ENCODE measurements at regions not wholly inside any gene's neighbourhood (a gene's known extent, or its start where the extent isn't known, plus 50 kb on each side); places are given as distances from the start of the nearest gene placed in this dataset.
"Not testable (repeated sequence)": the region's sequence is repeated elsewhere in the genome, so short reads cannot be mapped to it uniquely, and the experiment has no call there.

GRCh38 chr1:78301141-78301540, 189.6 kb upstream of the PTGFR start:
- no peak for DNase-seq

DNA sequence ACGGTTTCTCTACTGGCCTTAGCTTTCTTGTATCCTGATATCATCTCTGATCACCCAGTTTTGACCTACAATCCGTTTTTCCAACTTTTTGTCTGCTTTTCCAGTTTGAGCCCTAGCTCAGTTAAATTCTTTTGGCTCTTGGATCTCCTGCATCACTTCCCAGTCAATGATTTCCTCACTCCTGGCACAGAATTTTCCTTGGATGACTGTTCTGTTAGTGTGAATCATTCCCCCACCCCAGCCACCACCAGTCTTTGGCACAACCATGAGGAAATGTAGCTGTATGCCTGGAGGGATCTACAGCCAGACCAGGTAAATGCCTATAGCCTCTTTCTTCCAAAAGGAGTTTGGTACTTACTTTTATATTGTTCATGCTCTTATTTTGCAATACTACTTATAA, 187.2 kb upstream of the PTGFR start:
- no peak for DNase-seq

DNA sequence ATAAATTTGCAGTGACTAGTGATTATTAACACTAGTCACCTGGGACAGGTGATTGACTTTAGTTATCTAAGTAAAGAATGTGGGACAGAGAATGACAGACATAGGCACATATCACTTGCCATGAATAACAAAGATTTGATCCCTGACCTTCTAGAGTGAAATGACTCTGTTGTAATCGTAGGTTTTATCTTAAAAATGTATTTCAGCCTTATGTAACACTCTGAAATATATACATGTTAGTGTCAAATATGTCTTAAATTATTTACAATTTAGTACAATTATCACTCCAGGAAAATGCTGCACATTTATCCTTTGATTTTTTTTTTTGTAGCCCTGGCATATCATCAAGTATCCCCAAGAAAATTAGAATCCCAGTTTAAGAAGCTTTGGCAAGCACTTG, 186.4 kb upstream of the PTGFR start:
- DNase-seq, result no peak

GRCh38 chr1:78304761-78305160, 186.0 kb upstream of the PTGFR start:
- DNase-seq, result no peak

GRCh38 chr1:78310261-78310660, 180.5 kb upstream of the PTGFR start:
- not testable (repeated sequence) for DNase-seq

- no peak for DNase-seq
Observed at GRCh38 chr1:78318011-78318410, 172.8 kb upstream of the PTGFR start.

- DNase-seq, result no peak
Observed at GRCh38 chr1:78319603-78320002, 171.2 kb upstream of the PTGFR start.

- no peak for DNase-seq
Observed at GRCh38 chr1:78322928-78323680, 167.7 kb upstream of the PTGFR start.

DNA sequence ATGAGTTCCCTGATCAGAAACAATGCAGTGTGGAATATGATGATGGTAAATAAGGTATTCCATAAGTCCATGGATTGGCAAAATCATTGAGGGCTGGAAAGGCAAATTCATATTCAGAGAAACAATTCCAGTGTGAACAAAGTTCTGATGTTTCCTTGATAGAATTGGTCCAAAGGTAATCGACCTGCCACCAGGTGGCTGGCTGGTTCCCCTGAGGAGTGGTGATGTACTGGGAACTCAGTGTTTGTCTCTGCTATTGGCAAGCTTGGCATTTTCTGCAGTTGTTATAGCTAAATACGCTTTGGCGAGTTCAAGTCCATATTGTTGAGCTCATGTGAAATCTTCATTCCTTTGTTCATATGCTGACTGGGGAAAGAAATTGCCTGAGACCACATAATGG, 165.5 kb upstream of the PTGFR start:
- DNase-seq, result no peak

DNA sequence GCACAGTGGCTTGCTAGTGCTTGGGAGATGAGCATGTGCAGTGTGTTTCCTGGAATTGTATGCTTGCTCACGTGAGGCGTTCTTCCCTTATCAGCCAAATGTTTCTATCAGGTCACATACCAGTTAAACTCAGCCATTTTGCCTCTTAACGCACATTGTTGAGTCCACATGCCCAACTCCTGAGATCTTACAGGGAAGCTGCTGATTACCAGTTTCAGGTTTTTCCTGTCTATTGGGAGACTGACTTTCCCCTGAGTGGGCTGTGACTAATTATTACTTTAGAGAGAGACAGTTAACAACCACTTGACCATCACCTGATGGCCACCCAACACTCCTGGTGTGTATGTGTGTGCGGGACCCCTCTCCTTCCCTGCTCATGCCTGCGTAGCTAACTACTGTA, 161.3 kb upstream of the PTGFR start:
- DNase-seq, result no peak

DNA sequence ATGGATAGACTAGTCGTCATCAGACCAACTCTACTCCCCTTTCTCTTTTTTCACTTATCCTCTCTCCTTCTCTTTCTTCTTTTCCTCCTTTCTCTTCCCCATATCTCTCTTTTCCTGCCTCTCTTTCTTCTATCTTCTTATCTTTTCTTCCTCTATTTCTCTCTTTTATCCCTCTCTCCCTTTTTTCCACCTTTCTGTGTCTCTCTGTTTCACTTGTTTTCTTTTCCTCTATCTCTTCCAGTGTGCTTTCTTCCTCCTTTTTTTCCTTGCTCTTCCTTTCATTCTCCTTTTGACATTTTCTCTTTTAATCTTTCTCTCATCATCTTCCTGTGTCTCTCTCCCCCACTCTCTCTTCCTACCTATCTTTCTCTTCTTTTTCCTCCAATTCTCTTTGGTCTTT, 159.0 kb upstream of the PTGFR start:
- DNase-seq, result no peak

DNA sequence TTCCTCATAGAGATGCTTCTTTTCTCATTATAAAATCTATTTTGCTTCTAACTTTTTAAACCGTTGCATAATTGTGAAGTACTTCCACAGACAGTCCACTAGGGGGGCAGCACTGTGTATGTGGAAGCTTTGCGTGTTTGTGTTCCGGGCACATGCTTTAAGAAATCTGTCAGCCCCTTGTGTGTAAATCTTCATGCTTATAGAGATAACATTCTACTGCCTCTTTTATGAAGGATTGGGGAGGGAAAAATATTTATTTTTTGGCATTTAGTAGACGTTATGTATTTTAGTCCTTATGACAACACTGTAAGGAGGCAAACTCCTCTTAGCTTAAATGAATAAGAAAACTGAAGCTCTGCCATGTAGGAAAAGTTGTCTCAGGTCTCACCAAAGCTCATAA, 157.3 kb upstream of the PTGFR start:
- peak; percentile 0 to 16 for DNase-seq

DNA sequence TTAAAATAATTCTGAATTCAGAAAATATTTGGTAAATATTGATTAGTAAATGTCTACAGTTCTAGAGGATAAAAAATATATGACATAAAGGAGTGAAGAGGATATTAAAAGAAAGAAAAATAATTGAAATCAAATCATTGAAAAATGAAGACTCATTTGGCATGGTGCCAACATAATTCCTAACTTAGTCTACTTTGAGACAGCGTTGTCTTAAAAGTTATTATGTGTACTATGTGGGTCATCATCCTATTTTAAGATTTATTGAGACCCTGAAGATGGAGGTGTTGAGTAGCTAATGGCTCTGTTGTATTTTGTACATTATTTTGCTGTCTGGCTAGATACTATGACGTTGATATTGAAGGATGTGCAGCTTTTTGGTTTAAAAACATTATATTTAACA, 156.7 kb upstream of the PTGFR start:
- DNase-seq, result no peak

DNA sequence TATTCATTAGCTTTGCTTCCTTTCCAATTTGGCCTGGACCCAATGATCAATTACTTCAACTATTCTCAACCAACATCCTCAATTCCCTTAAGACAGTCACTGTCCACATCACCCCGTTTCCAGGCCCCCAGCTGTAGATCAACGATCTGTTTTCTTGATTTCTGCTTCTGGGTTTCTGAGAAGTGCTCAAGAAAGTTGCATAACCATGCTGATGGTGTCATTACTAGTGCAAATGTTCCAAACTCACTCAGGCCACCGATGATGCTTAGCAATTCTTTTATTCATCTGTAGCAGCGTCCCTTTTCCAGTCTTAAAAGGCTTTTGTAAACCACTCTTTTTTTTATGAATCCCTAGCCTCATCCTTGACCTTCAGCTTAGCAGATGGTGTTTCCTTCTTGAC, 155.8 kb upstream of the PTGFR start:
- DNase-seq, result no peak

DNA sequence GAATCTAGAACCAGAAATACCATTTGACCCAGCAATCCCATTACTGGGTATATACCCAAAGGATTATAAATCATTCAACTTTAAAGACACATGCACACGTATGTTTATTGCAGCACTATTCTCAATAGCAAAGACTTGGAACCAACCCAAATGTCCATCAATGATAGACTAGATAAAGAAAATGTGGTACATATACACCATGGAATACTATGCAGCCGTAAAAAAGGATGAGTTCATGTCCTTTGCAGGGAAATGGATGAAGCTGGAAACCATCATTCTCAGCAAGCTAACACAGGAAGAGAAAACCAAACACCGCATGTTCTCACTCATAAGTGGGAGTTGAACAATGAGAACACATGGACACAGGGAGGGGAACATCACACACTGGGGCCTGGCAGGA, 154.0 kb upstream of the PTGFR start:
- DNase-seq, result not testable (repeated sequence)

DNA sequence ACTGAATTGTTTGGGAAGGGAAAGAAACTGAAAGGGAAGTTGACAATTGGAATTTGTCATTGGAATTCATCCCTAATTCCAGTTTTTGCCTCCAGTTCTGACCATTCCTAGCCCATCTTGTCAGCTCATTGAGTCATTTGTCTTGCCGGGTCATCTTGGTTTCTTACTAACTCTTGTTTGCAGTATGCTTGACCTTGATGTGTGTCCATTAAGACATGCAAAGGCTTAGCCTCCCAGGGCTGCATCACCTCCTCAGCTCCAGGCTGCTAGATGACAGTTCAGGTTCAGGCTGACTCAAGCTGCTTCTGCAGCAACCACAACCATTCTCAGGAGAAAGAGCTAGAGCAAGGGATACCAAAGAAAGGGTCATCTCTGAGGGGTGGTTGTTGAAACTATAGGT, 151.3 kb upstream of the PTGFR start:
- DNase-seq, result no peak

DNA sequence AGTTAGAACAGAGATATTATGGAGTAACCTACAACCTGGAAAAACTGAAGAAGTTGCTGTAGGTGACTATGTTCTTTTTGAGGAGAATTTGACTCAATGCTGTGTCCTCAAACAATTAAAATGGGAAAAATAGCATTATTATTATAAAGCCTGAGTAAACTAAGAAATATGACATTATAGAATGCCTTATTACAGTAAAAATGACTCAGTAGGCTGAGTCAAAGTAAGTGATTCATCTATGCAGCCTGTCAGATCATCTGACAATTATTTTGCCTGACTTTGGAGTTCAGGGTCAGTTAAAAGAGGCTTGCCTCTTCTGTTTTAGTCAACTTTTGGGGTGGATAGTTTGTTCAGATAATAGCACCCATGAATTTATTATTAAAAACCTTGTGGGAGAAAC, 150.8 kb upstream of the PTGFR start:
- DNase-seq, result no peak

GRCh38 chr1:78348496-78349284, 142.1 kb upstream of the PTGFR start:
- DNase-seq, result no peak

GRCh38 chr1:78351551-78352216, 139.1 kb upstream of the PTGFR start:
- no peak for DNase-seq

GRCh38 chr1:78355656-78356055, 135.1 kb upstream of the PTGFR start:
- no peak for DNase-seq

DNA sequence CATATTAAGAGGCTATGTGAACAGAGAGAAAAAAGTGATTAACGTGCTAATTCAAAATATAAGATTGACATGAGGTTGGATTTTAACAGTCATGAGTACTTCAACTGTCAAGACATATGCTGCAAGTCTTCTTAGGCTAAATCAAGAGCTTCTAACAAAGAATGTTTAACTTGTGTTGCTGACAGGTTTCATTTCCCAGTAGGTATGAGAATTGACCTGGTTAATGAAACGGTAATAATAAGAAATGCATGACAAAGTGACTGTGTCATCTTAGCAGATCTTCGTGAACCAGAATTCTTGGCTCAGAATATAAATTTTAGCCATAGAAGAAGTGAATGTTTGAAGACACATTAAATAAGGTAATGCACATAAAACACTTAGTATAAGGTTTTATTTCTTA, 132.6 kb upstream of the PTGFR start:
- DNase-seq, result no peak

DNA sequence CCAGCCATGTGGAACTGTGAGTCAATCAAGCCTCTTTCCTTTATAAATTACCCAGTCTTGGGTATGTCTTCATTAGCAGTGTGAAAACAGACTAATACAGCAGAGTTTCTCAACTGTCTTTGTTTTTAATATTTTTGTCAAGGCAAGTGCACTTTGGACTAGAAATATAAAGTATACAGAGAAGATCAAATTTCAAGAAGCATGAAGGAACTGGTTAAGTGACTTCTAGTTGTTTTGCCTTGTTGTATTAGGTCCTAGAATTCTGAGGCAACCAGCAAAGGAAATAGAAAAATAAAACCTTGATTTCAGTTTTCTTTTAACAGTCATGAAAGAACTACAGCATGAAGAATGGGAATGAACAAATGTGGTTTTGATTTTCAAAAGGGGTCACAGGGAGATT, 131.1 kb upstream of the PTGFR start:
- no peak for DNase-seq

DNA sequence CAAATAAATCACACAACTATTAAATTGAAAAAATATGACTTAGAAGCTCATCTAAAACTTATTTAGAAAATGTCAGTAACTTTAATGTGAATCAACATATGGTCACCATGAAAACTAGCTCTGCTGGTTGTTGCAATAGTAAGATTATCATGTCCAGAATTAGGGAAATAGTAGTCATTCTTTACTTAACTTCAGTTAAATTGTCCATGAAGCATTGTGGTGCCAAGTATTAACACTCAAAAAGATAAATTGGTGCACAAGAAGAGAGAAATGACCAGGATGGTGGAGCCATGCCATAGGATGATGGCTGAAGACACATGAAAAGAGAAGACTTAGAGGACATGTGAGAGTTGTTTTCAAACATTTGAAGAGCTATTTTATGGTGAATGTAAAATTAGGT, 130.2 kb upstream of the PTGFR start:
- DNase-seq, result no peak

GRCh38 chr1:78367700-78368099, 123.1 kb upstream of the PTGFR start:
- no peak for DNase-seq
